ENCODE measurements at regions not wholly inside any gene's neighbourhood (a gene's known extent, or its start where the extent isn't known, plus 50 kb on each side); places are given as distances from the start of the nearest gene placed in this dataset.

- TF ChIP-seq CTCF (IDR thresholded peaks at IDR 0.05) = no peak
- no peak for TF ChIP-seq TAF1 (IDR thresholded peaks at IDR 0.05; ENCODE audit: borderline replicate concordance, low read depth, low read length)
- TF ChIP-seq MAX (IDR thresholded peaks at IDR 0.05; ENCODE audit: low read depth) = no peak
- no peak for TF ChIP-seq TCF12 (IDR thresholded peaks at IDR 0.05)
- TF ChIP-seq SMC3 (IDR thresholded peaks at IDR 0.05; ENCODE audit: low read depth, low read length) = no peak
Measured at GRCh38 chr6:108767418-108768165, 80.6 kb upstream of the ARMC2 start (continued).

GRCh38 chr6:108768166-108768555 lies 80.1 kb upstream of the ARMC2 start:
- Histone ChIP-seq H3K9me2 (no peaks in the 10 kb centered on the region), H2AFZ (ENCODE audit: low read depth) (no peak overlapping the region), H3K4me1 (ENCODE audit: control insufficient read depth in 1 of 2, insufficient read depth in 2 of 2, low read depth in 1 of 2, low read length in 1 of 2) (no peaks in the 10 kb centered on the region; a peak in 1 of 4 replicates), H3K4me2 (no peak overlapping the region), H3K9me3 (no peaks in the 10 kb centered on the region), H4K20me1 (ENCODE audit: insufficient read depth) (no peaks in the 10 kb centered on the region), H3K9ac (no peak overlapping the region), H3K4me3 (ENCODE audit: low read depth in 2 of 2, low read length in 1 of 2) (no peak overlapping the region), H3K27ac (ENCODE audit: low read depth in 2 of 2, low read length in 1 of 2) (no peak overlapping the region), H3K36me3 (replicated peaks in 1 of 2; ENCODE audit: control insufficient read depth in 1 of 2, insufficient read depth in 2 of 2, low read length in 1 of 2) (no peaks in the 10 kb centered on the region), H3K79me2 (ENCODE audit: insufficient read depth) (no peaks in the 10 kb centered on the region), H3F3A (replicated peaks; ENCODE audit: insufficient read depth) (no peaks in the 10 kb centered on the region), H3K27me3 (ENCODE audit: insufficient read depth) (no peaks in the 10 kb centered on the region)
- CTCF ChIA-PET = interaction anchor here (0.8 to 1.4 kb wide), 2 partner anchors 12 to 15 kb away, joined by 3 to 4 read pairs; no protein-coding TSS in a partner anchor
- WGBS (ENCODE audit: low lambda C conversion rate) = 88% methylated on average over 1 of the region's 1 CpG
- POLR2A ChIA-PET = no interaction called here
- no peak for DNase-seq
- no peak for TF ChIP-seq RCOR1 (IDR thresholded peaks at IDR 0.05; ENCODE audit: low read length)
- TF ChIP-seq RXRA (IDR thresholded peaks at IDR 0.05; ENCODE audit: borderline replicate concordance, low read depth) = no peak
- TF ChIP-seq CHD2 (IDR thresholded peaks at IDR 0.05; ENCODE audit: low read length, partially characterized antibody) = no peak
- TF ChIP-seq ZBTB33 (IDR thresholded peaks at IDR 0.05; ENCODE audit: borderline replicate concordance, low read depth) = no peak
- no peak for TF ChIP-seq GATA2 (CRISPR knock-in tag; IDR thresholded peaks at IDR 0.05)
- no peak for TF ChIP-seq TEAD4 (IDR thresholded peaks at IDR 0.05; ENCODE audit: borderline replicate concordance, insufficient read depth)
- TF ChIP-seq EZH2phosphoT487 (IDR thresholded peaks at IDR 0.05; ENCODE audit: borderline replicate concordance, low read depth) = no peak
- no peak for TF ChIP-seq POLR2AphosphoS5 (IDR thresholded peaks at IDR 0.05; ENCODE audit: low read depth, low read length)
- no peak for TF ChIP-seq SMC3 (IDR thresholded peaks at IDR 0.05; ENCODE audit: low read depth, low read length)
- TF ChIP-seq REST (IDR thresholded peaks at IDR 0.05; ENCODE audit: low read depth, low read length) = no peak
- no peak for TF ChIP-seq GABPA (IDR thresholded peaks at IDR 0.05; ENCODE audit: low read depth)
- no peak for TF ChIP-seq CTCF (IDR thresholded peaks at IDR 0.05)
- TF ChIP-seq FOSL2 (IDR thresholded peaks at IDR 0.05; ENCODE audit: borderline replicate concordance, low read depth) = no peak
- no peak for TF ChIP-seq MXI1 (IDR thresholded peaks at IDR 0.05; ENCODE audit: low read depth, low read length)
- no peak for TF ChIP-seq USF1 (IDR thresholded peaks at IDR 0.05; ENCODE audit: borderline replicate concordance, low read depth)
- TF ChIP-seq NRF1 (IDR thresholded peaks at IDR 0.05; ENCODE audit: low read depth, low read length) = no peak
- no peak for TF ChIP-seq MEF2A (IDR thresholded peaks at IDR 0.05; ENCODE audit: borderline replicate concordance, low read depth)
